Lower leg skin (tissue), 4 donors: ENCODE measurements at regions not wholly inside any gene's neighbourhood (a gene's known extent, or its start where the extent isn't known, plus 50 kb on each side); places are given as distances from the start of the nearest gene placed in this dataset.

ENCODE experiments used
- DNase-seq, 2 donors: peaks; one replicate each; pipeline ENCODE4 v3.0.0-alpha.2; 2019; ENCODE audit warnings: low spot score in 2 of 2
- H3K4me3 ChIP-seq: fragments of 200-600 bp; sonication (generic); 2 replicates; pipeline ENCODE4 v1.5.1; 2017; ENCODE audit warnings: mild to moderate bottlenecking, low read depth; ENCODE audit not compliant: poor library complexity, severe bottlenecking
- POLR2A ChIP-seq, 2 donors: fragments of 450-650 bp; IDR thresholded peaks; one replicate each; pipeline ENCODE4 v1.6.1; 2016 to 2017; ENCODE audit warnings: antibody characterized with exemption in 2 of 2, mild to moderate bottlenecking in 1 of 2, moderate library complexity in 1 of 2
- WGBS, 2 donors: methylation state at CpG; one replicate each; pipeline ENCODE4 v1.1.5; 2018; 5-methylcytosine and 5-hydroxymethylcytosine counted together
- intact Hi-C: fragments of 100-400 bp; cut with DNase I; formaldehyde crosslinking; loops from one replicate; pipeline ENCODE4 v1.15.0; 2023; ENCODE audit warnings: low total_unique reads
- TF ChIP-seq, protein P1 (sequence below), 3 donors: fragments of 450-650 bp; IDR thresholded peaks; one replicate each; pipeline ENCODE4 v1.5.1; 2016; ENCODE audit warnings: antibody characterized with exemption in 3 of 3, mild to moderate bottlenecking in 3 of 3, moderate library complexity in 2 of 3

DNA sequence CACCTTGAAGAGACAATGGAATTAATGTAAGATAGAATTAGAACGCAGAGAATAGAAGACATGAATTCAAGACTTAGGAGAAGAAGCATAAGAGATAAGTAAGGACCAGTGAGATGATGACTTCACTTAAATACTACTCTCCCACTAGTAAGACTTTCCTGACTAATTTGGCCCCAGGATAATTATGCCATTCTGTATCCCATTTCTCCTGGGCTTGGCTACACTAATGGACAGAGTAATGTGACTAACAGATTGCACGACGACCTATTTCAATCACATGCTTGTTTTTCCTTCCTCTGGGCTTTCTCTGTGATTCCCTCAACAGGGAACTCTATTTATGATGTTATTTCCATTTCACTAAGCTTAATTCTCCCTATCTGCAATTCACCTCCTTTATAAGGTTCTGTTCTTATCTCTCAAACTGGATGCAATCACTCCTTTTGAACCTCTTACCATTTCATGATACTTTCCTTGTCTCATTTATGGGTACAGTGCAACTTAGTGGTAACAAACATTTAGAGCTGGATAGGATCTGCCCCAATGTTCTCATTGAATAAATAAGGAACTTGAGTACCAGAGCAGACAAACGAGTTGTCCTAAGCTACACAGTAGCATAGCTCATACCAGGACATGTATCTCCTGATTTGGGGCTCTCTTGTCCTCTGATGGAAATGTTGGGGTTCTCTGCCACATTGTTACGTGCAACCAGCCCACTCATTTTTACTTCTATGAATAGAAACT lies 102.7 kb downstream of the BTG1 start:
- WGBS, 2 donors, result 77 to 80% methylated on average over 5 of the region's 5 CpGs
- TF ChIP-seq, protein P1, sequence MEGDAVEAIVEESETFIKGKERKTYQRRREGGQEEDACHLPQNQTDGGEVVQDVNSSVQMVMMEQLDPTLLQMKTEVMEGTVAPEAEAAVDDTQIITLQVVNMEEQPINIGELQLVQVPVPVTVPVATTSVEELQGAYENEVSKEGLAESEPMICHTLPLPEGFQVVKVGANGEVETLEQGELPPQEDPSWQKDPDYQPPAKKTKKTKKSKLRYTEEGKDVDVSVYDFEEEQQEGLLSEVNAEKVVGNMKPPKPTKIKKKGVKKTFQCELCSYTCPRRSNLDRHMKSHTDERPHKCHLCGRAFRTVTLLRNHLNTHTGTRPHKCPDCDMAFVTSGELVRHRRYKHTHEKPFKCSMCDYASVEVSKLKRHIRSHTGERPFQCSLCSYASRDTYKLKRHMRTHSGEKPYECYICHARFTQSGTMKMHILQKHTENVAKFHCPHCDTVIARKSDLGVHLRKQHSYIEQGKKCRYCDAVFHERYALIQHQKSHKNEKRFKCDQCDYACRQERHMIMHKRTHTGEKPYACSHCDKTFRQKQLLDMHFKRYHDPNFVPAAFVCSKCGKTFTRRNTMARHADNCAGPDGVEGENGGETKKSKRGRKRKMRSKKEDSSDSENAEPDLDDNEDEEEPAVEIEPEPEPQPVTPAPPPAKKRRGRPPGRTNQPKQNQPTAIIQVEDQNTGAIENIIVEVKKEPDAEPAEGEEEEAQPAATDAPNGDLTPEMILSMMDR (IDR thresholded peaks at IDR 0.05), result no peak
- TF ChIP-seq POLR2A (IDR thresholded peaks at IDR 0.05), result no peak
- H3K4me3 ChIP-seq, result no peak overlapping the region
- intact Hi-C loops, result no loop called here
- DNase-seq, result no peak

DNA sequence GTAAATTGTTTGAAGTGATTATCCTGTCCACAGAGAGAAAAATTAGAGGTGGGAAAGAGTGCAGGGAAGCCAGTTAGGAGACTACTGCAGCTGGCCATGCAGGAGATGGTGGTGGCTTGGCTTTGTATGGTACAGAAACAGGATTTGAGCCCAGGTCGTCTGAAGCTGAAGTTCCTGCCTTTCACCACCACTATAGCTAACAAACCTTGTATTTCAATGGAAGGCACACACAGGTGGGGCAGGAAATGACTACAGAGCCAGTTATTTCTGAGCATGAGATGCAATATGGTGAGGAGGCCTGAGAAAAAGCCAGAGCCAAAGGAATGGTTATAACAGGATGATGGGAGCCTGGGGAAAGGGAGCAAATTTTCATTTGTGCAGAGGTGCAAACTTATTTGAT lies 103.9 kb downstream of the BTG1 start:
- TF ChIP-seq, protein P1 (IDR thresholded peaks at IDR 0.05), result no peak
- no peak for TF ChIP-seq POLR2A (IDR thresholded peaks at IDR 0.05)
- 29 to 35% methylated on average over 1 of the region's 1 CpG for WGBS, 2 donors
- H3K4me3 ChIP-seq, result no peak overlapping the region
- no peak for DNase-seq
- intact Hi-C loops, result no loop called here

DNA sequence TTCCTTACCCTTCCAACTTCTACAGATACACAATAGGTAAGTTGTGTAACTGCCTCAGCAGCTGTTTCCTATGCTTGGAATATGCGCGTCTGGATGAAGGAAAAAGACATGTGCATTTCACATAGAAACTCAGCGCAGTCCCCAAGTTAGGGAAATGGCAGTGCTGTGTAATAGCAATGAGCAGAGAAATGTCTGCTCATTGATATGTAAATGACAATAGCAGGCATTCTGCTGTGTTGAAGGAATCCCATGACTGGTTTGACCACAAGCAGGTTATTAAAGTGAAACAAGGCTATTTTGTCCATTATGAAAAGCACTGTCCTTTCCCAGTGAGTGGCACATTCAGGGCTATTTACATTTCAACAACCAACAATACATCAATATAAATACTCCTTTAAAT lies 106.6 kb downstream of the BTG1 start:
- 84 to 86% methylated on average over 3 of the region's 3 CpGs for WGBS, 2 donors
- intact Hi-C loops, result no loop called here
- no peak for DNase-seq
- TF ChIP-seq POLR2A (IDR thresholded peaks at IDR 0.05), result no peak
- TF ChIP-seq, protein P1 (IDR thresholded peaks at IDR 0.05), result no peak
- no peak overlapping the region for H3K4me3 ChIP-seq

DNA sequence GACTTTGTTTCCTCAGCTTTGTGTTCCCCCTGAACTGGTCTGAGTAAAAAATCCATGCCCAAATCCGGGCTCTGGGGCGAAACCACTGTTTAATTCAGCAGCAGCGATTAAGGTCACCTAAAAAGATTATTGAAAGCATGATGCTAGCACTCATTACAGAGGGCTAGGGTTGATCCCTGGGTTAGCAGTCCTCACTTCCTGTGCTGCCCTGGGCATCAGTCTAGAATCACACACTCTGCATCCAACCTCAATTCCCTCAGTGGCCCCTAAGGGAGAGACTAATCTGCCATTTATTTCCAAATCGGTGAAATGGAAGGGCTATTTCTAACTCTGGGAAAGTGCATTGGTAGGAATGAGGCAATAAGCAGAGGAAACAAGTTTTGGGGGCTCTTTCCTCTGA lies 107.2 kb downstream of the BTG1 start:
- no peak overlapping the region for H3K4me3 ChIP-seq
- DNase-seq, result no peak
- 88 to 91% methylated on average over 4 of the region's 4 CpGs for WGBS, 2 donors
- TF ChIP-seq POLR2A (IDR thresholded peaks at IDR 0.05), result no peak
- TF ChIP-seq, protein P1 (IDR thresholded peaks at IDR 0.05), result no peak
- intact Hi-C loops, result no loop called here

DNA sequence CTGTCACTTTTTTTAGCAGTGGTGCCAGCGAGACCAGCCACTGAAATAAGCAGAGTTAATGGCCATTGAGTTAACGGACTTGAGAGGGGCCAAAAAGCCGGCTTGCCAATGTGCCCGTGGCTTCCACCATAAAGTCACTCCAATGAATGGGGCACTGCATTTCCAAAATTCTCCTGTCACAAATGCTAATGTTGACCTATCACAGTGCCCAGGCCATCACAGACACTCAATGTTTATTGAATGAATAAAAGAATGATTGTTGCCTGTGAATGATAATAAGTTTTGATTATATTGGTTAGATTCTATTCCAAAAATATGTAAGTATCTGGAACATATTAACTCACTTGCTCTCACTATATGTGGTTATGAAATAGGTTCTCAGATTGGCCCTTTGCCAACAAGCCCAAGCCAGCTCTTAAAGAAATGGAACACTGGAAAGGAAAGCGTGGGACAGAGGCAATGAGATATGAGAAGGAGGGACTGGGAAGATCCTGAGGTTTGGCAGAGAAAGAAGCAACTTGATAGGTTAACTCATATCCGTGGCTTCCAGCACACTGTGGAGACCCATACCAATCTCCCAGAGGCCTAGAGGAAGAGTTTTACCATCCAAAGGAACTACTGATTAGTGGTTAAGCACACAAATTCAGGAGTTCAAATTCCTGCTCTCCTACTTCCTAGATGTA lies 108.7 kb downstream of the BTG1 start:
- WGBS, 2 donors, result 78 to 80% methylated on average over 6 of the region's 6 CpGs
- TF ChIP-seq, protein P1 (IDR thresholded peaks at IDR 0.05), result no peak
- TF ChIP-seq POLR2A (IDR thresholded peaks at IDR 0.05), result no peak
- DNase-seq, result no peak
- H3K4me3 ChIP-seq, result no peak overlapping the region
- intact Hi-C loops, result no loop called here
